Panc1 (cell line): ENCODE measurements at regions not wholly inside any gene's neighbourhood (a gene's known extent, or its start where the extent isn't known, plus 50 kb on each side); places are given as distances from the start of the nearest gene placed in this dataset.

Experiments
- POLR2AphosphoS5 ChIP-seq: IDR thresholded peaks from 2 replicates; pipeline ENCODE4 v1.6.1; 2012; ENCODE audit warnings: mild to moderate bottlenecking, low read depth, low read length, moderate library complexity
- TF ChIP-seq, protein P1 (sequence below): fragments of 450-650 bp; IDR thresholded peaks from 2 replicates; pipeline ENCODE4 v1.5.1; 2017; ENCODE audit warnings: mild to moderate bottlenecking

DNA sequence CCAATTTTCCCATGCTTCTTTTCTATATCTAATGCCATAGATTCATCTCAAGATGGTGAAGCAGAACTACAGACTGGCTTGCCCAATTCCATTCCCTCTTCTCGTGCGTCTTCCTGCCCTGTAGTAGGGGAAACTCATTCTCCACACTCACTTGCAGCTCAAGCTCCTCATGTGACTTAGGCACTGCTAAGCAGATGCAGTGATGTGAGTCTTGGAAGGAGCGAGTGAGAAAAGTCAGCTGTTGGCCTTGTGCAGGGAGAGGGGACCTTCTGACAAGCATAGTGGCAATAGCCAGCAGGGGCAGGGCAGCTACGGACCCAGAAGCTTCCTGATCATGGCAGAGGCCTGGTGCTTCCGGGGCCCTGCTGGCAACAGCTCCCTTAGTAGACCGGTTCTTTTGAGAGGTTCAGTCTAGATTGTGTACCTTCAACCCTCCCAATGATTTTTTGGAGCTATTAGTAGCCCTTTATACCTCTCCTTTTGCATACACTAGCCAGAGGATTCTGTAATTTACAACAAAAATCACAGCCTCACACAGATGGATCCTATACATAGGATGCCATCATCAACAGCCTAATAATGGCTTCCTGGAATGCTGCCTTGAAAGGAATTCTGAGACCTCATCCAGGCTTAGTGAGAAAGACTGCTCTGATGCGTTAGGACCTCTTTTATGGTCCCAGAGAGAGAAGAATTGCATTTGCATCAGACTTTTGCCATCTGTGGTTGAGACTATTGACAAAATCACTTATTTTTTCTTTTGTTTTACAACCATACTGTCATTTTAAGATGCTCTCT is 121.5 kb upstream of the RIPOR2 start:
- TF ChIP-seq, protein P1, sequence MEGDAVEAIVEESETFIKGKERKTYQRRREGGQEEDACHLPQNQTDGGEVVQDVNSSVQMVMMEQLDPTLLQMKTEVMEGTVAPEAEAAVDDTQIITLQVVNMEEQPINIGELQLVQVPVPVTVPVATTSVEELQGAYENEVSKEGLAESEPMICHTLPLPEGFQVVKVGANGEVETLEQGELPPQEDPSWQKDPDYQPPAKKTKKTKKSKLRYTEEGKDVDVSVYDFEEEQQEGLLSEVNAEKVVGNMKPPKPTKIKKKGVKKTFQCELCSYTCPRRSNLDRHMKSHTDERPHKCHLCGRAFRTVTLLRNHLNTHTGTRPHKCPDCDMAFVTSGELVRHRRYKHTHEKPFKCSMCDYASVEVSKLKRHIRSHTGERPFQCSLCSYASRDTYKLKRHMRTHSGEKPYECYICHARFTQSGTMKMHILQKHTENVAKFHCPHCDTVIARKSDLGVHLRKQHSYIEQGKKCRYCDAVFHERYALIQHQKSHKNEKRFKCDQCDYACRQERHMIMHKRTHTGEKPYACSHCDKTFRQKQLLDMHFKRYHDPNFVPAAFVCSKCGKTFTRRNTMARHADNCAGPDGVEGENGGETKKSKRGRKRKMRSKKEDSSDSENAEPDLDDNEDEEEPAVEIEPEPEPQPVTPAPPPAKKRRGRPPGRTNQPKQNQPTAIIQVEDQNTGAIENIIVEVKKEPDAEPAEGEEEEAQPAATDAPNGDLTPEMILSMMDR = no peak
- no peak for TF ChIP-seq POLR2AphosphoS5
